ENCODE measurements at regions not wholly inside any gene's neighbourhood (a gene's known extent, or its start where the extent isn't known, plus 50 kb on each side); places are given as distances from the start of the nearest gene placed in this dataset.
A peak's percentile ranks its signal among the peaks of the same experiment; 100 is the strongest.

- H3K4me1 ChIP-seq = no peaks in the 10 kb centered on the region
- H3K27ac ChIP-seq = no peak overlapping the region
- TF ChIP-seq, protein P1, sequence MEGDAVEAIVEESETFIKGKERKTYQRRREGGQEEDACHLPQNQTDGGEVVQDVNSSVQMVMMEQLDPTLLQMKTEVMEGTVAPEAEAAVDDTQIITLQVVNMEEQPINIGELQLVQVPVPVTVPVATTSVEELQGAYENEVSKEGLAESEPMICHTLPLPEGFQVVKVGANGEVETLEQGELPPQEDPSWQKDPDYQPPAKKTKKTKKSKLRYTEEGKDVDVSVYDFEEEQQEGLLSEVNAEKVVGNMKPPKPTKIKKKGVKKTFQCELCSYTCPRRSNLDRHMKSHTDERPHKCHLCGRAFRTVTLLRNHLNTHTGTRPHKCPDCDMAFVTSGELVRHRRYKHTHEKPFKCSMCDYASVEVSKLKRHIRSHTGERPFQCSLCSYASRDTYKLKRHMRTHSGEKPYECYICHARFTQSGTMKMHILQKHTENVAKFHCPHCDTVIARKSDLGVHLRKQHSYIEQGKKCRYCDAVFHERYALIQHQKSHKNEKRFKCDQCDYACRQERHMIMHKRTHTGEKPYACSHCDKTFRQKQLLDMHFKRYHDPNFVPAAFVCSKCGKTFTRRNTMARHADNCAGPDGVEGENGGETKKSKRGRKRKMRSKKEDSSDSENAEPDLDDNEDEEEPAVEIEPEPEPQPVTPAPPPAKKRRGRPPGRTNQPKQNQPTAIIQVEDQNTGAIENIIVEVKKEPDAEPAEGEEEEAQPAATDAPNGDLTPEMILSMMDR (IDR thresholded peaks at IDR 0.05) = no peak
- H3K27me3 ChIP-seq (ENCODE audit: low read depth) = no peaks in the 10 kb centered on the region
- DNase-seq (no peak), ATAC-seq (no peak)
- H3K36me3 ChIP-seq = no peaks in the 10 kb centered on the region
- no peak overlapping the region for H3K4me3 ChIP-seq
- intact Hi-C loops (cut with DNase I) = no loop called here
- H3K9me3 ChIP-seq = peaks cover 32% of the 10 kb centered on the region
These were observed 163.2 kb upstream of the OLIG3 start for GRCh38 chr6:137657351-137657911.

GRCh38 chr6:137658287-137658686, 164.1 kb upstream of the OLIG3 start:
- intact Hi-C loops (cut with DNase I) = no loop called here
- TF ChIP-seq, protein P1 (IDR thresholded peaks at IDR 0.05) = no peak
- ATAC-seq = no peak
- no peak for DNase-seq
- H3K27ac ChIP-seq = no peak overlapping the region
- no peak overlapping the region for H3K4me3 ChIP-seq
- H3K36me3 ChIP-seq = no peaks in the 10 kb centered on the region
- no peaks in the 10 kb centered on the region for H3K4me1 ChIP-seq
- H3K9me3 ChIP-seq = peaks cover 26% of the 10 kb centered on the region
- no peaks in the 10 kb centered on the region for H3K27me3 ChIP-seq (ENCODE audit: low read depth)

GRCh38 chr6:137659871-137660270, 165.7 kb upstream of the OLIG3 start:
- H3K27me3 ChIP-seq (ENCODE audit: low read depth) = no peaks in the 10 kb centered on the region
- no peaks in the 10 kb centered on the region for H3K4me1 ChIP-seq
- ATAC-seq (no peak), DNase-seq (no peak)
- H3K36me3 ChIP-seq = no peaks in the 10 kb centered on the region
- TF ChIP-seq, protein P1 (IDR thresholded peaks at IDR 0.05) = no peak
- H3K27ac ChIP-seq = no peak overlapping the region
- intact Hi-C loops (cut with DNase I) = no loop called here
- no peak overlapping the region for H3K4me3 ChIP-seq
- H3K9me3 ChIP-seq = peaks cover 11% of the 10 kb centered on the region

DNA sequence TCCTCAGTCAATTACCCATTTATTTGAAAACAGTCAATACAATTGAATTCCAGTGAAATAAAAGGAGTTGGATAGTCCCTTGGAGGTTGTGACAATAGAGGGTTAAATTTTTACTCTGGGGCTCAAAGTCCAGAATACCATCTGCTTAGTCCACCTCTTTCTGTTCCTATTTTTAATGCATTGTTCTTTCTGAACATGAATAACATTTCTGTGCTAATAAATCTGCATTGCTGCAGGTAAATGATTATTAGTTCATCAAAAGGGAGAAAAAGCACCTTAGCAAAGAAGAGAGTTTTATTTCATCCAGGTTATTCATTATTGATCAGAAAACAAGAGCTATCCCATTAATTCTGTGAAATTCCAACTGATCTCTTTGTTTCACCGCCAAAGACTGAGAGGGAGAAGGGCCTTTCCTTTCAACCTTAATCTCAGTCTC, 166.1 kb upstream of the OLIG3 start:
- H3K4me3 ChIP-seq = no peak overlapping the region
- DNase-seq = no peak
- H3K27ac ChIP-seq = no peak overlapping the region
- TF ChIP-seq, protein P1 (IDR thresholded peaks at IDR 0.05) = no peak
- ATAC-seq = no peak
- no peaks in the 10 kb centered on the region for H3K27me3 ChIP-seq (ENCODE audit: low read depth)
- peaks cover 7% of the 10 kb centered on the region for H3K9me3 ChIP-seq
- H3K36me3 ChIP-seq = no peaks in the 10 kb centered on the region
- intact Hi-C loops (cut with DNase I) = no loop called here
- no peaks in the 10 kb centered on the region for H3K4me1 ChIP-seq

DNA sequence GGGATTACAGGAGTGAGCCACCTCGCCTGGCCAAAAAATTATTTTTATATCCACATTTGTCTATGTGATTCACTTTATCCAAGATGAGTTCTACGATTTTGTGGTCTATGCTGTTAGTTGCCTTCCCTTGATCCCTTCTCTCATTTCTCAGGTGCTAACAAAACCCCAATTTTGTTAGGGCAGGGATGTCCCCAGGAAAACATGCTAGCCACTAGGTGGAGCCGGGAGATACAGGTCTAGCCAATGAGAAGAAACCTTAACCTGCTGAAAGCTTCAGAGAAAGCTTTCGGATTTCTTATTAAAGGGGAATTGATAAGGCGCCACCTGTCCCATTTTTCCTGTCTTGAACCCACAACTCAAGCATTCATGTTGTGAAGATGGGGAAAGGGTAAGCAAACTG, 167.4 kb upstream of the OLIG3 start:
- no peak overlapping the region for H3K27ac ChIP-seq
- no peak for DNase-seq
- ATAC-seq = no peak

More for the DNA sequence above, 167.4 kb upstream of the OLIG3 start:
- TF ChIP-seq, protein P1 (IDR thresholded peaks at IDR 0.05) = peak; percentile 32
- no peaks in the 10 kb centered on the region for H3K9me3 ChIP-seq
- no peak overlapping the region for H3K4me3 ChIP-seq
- H3K36me3 ChIP-seq = no peaks in the 10 kb centered on the region
- no peaks in the 10 kb centered on the region for H3K27me3 ChIP-seq (ENCODE audit: low read depth)
- H3K4me1 ChIP-seq = no peaks in the 10 kb centered on the region
- intact Hi-C loops (cut with DNase I) = no loop called here
